Fibroblast of the conjunctiva (primary cell): ENCODE measurements at regions not wholly inside any gene's neighbourhood (a gene's known extent, or its start where the extent isn't known, plus 50 kb on each side); places are given as distances from the start of the nearest gene placed in this dataset.

Experiments
- DNase-seq: peaks from one replicate; pipeline ENCODE4 v3.0.0-alpha.2; 2010; ENCODE audit warnings: low read depth

- no peak for DNase-seq
Observed at GRCh38 chr3:162810776-162811175, 1314.2 kb downstream of the OTOL1 start.

GRCh38 chr3:162842549-162843216, 1346.1 kb downstream of the OTOL1 start:
- DNase-seq = no peak

- DNase-seq = no peak
Observed at GRCh38 chr3:162845918-162846317, 1349.3 kb downstream of the OTOL1 start.

- DNase-seq = no peak
Observed at GRCh38 chr3:162847511-162847910, 1350.9 kb downstream of the OTOL1 start.

- DNase-seq = no peak
Observed at GRCh38 chr3:162863579-162863978, 1367.0 kb downstream of the OTOL1 start.

- DNase-seq = no peak
Observed at GRCh38 chr3:162865466-162865865, 1368.9 kb downstream of the OTOL1 start.

- no peak for DNase-seq
Observed at GRCh38 chr3:162879021-162879562, 1382.5 kb downstream of the OTOL1 start.

GRCh38 chr3:162884373-162884772, 1387.8 kb downstream of the OTOL1 start:
- no peak for DNase-seq

- no peak for DNase-seq
Observed at GRCh38 chr3:162892921-162893793, 1396.5 kb downstream of the OTOL1 start.

- DNase-seq = no peak
Observed at GRCh38 chr3:162897291-162897690, 1400.7 kb downstream of the OTOL1 start.

GRCh38 chr3:162932503-162932902, 1435.9 kb downstream of the OTOL1 start:
- no peak for DNase-seq

GRCh38 chr3:162933656-162934055, 1437.0 kb downstream of the OTOL1 start:
- no peak for DNase-seq

GRCh38 chr3:162936706-162937105, 1440.1 kb downstream of the OTOL1 start:
- DNase-seq = no peak

- no peak for DNase-seq
Observed at GRCh38 chr3:162938083-162938482, 1441.5 kb downstream of the OTOL1 start.

GRCh38 chr3:162945626-162946025, 1449.0 kb downstream of the OTOL1 start:
- DNase-seq = no peak

- no peak for DNase-seq
Observed at GRCh38 chr3:162956711-162957110, 1460.1 kb downstream of the OTOL1 start.

GRCh38 chr3:162960269-162960668, 1463.7 kb downstream of the OTOL1 start:
- no peak for DNase-seq

- no peak for DNase-seq
Observed at GRCh38 chr3:162970292-162970691, 1473.7 kb downstream of the OTOL1 start.

- no peak for DNase-seq
Observed at GRCh38 chr3:162971715-162972114, 1475.1 kb downstream of the OTOL1 start.

- DNase-seq = no peak
Observed at GRCh38 chr3:162973428-162973917, 1476.9 kb downstream of the OTOL1 start.

GRCh38 chr3:162978136-162978535, 1481.5 kb downstream of the OTOL1 start:
- DNase-seq = no peak

- DNase-seq = no peak
Observed at GRCh38 chr3:162984746-162985145, 1488.1 kb downstream of the OTOL1 start.
